Mammary epithelial cell (primary cell): ENCODE measurements at regions not wholly inside any gene's neighbourhood (a gene's known extent, or its start where the extent isn't known, plus 50 kb on each side); places are given as distances from the start of the nearest gene placed in this dataset.

Experiments used
- CTCF ChIP-seq, 2 donors: IDR thresholded peaks in 1 of 2; conservative IDR thresholded peaks in 1 of 2; 2 replicates each; pipeline ENCODE4 v1.5.1; 2011 to 2012; ENCODE audit warnings: inconsistent platforms in 2 of 2, low read length in 2 of 2, mild to moderate bottlenecking in 2 of 2, control low read depth in 1 of 2, low read depth in 1 of 2; ENCODE audit not compliant: insufficient read depth in 1 of 2; ENCODE audit errors: extremely low read depth in 1 of 2
- EZH2 ChIP-seq: IDR thresholded peaks from 2 replicates; pipeline ENCODE4 v1.6.1; 2012; ENCODE audit warnings: low read length, inconsistent platforms, borderline replicate concordance

DNA sequence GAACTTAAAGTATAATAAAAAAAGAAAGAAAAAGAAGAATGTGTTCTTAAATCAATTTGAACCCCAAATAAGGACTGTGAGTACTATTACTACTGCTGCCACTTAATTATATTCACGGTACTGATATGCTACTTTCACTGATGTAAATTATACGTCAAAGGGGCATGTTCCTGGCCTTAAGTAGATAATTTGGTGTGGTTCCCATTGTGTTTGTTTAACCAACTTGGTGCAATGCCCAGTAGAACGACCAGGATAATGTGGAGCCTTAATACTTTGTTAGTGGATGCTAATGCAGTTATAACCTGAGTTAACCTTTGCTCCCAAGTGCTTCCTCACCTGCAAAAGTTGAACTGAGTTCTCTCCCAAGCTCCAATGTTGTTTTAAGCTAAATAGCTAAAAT is 142.0 kb downstream of the NR4A2 start:
- TF ChIP-seq CTCF (conservative IDR thresholded peaks at IDR 0.05 in 1 of 2, IDR thresholded peaks at IDR 0.05 in 1 of 2; ENCODE audit: extremely low read depth in 1 of 2, insufficient read depth in 1 of 2, low read depth in 1 of 2, low read length in 2 of 2) (no peak), EZH2 (no peak)
